B cell (primary cell): ENCODE measurements at regions not wholly inside any gene's neighbourhood (a gene's known extent, or its start where the extent isn't known, plus 50 kb on each side); places are given as distances from the start of the nearest gene placed in this dataset.

Experiments
- ATAC-seq: fragments of 200-7000 bp; cut with Tn5 transposase; one replicate; pipeline ENCODE4 v1.10.0; 2021; ENCODE audit warnings: low read depth, mild to moderate bottlenecking, moderate number of reproducible peaks, moderate library complexity
- CTCF ChIA-PET: fragments of 350-600 bp; sonication (Branson Sonifier 250); formaldehyde crosslinking; loops from one replicate; lab custom pipeline; 2021; ENCODE audit warnings: antibody characterized with exemption, inconsistent platforms; lab: Charles Lee
- POLR2A ChIA-PET: fragments of 350-600 bp; sonication (Branson Sonifier 250); formaldehyde crosslinking; loops from one replicate; lab custom pipeline; 2021; ENCODE audit warnings: antibody characterized with exemption; lab: Charles Lee
- DNase-seq: peaks from one replicate; pipeline ENCODE4 v3.0.0; 2013
- H2AFZ ChIP-seq: 2 replicates; pipeline ENCODE4 v1.6.1; 2012; ENCODE audit warnings: mild to moderate bottlenecking, low read depth, low read length; ENCODE audit not compliant: insufficient read depth, poor library complexity, severe bottlenecking
- H3K27ac ChIP-seq, 2 donors: 1 replicate in 1 of 2; 2 replicates in 1 of 2; pipeline ENCODE4 v1.5.1; 2012 to 2013; ENCODE audit warnings: low read length in 2 of 2, mild to moderate bottlenecking in 2 of 2, moderate library complexity in 1 of 2
- H3K27me3 ChIP-seq, 4 experiments: fragments of 200-600 bp in 1 of 4; sonication (generic) in 1 of 4; replicated peaks in 1 of 4; 1 replicate in 2 of 4; 2 replicates in 2 of 4; pipeline versions ENCODE4 v1.6.1 to v1.7.0; 2013 to 2016; ENCODE audit warnings: low read length in 3 of 4, mild to moderate bottlenecking in 2 of 4, mixed read lengths in 1 of 4, moderate library complexity in 1 of 4; ENCODE audit not compliant: insufficient read depth in 4 of 4, control insufficient read depth in 3 of 4; ENCODE audit errors: control extremely low read depth in 1 of 4
- H3K36me3 ChIP-seq, 2 experiments: replicated peaks in 1 of 2; 1 replicate in 1 of 2; 2 replicates in 1 of 2; pipeline versions ENCODE4 v1.6.1 to v1.7.1; 2013; ENCODE audit warnings: low read length in 1 of 2; ENCODE audit not compliant: insufficient read depth in 2 of 2, control insufficient read depth in 1 of 2; ENCODE audit errors: control extremely low read depth in 1 of 2, extremely low read depth in 1 of 2
- H3K4me1 ChIP-seq, 2 donors: fragments of 200-600 bp in 1 of 2; sonication (generic) in 1 of 2; 1 replicate in 1 of 2; 2 replicates in 1 of 2; pipeline versions ENCODE4 v1.5.1 to v1.6.1; 2013 to 2017; ENCODE audit warnings: low read length in 2 of 2; ENCODE audit not compliant: control insufficient read depth in 2 of 2, insufficient read depth in 2 of 2
- H3K4me2 ChIP-seq: replicated peaks from 2 replicates; pipeline ENCODE3; 2012; ENCODE audit warnings: mild to moderate bottlenecking, low read depth, low read length; ENCODE audit not compliant: poor library complexity, severe bottlenecking
- H3K4me3 ChIP-seq, 5 experiments: fragments of 200-600 bp in 1 of 5; sonication (generic) in 1 of 5; 1 replicate in 3 of 5; 2 replicates in 2 of 5; pipeline versions ENCODE4 v1.5.1 to v1.7.0; 2011 to 2016; ENCODE audit warnings: low read length in 4 of 5, mild to moderate bottlenecking in 4 of 5, low read depth in 2 of 5, control low read depth in 1 of 5, moderate library complexity in 1 of 5; ENCODE audit not compliant: insufficient read depth in 1 of 5; ENCODE audit errors: control extremely low read depth in 1 of 5, extremely low read depth in 1 of 5
- H3K79me2 ChIP-seq: fragments of 200-600 bp; sonication (generic); one replicate; pipeline ENCODE4 v1.6.0; 2016; ENCODE audit warnings: low read length; ENCODE audit not compliant: control insufficient read depth, insufficient read depth
- H3K9ac ChIP-seq: fragments of 200-600 bp; sonication (generic); 2 replicates; pipeline ENCODE4 v1.6.1; 2017; ENCODE audit warnings: mild to moderate bottlenecking, low read length, moderate library complexity
- H3K9me3 ChIP-seq, 3 donors: one replicate each; pipeline versions ENCODE4 v1.6.1 to v1.7.1; 2013; ENCODE audit warnings: low read length in 2 of 3; ENCODE audit not compliant: control insufficient read depth in 2 of 3, insufficient read depth in 1 of 3; ENCODE audit errors: control extremely low read depth in 1 of 3
- H4K20me1 ChIP-seq: 2 replicates; pipeline ENCODE4 v1.6.0; 2012; ENCODE audit warnings: mild to moderate bottlenecking, low read length; ENCODE audit not compliant: insufficient read depth, control insufficient read depth, poor library complexity, severe bottlenecking
- H3K27ac Mint-ChIP-seq: one replicate; pipeline ENCODE4 v1.8.0; 2021; ENCODE audit warnings: mixed read lengths
- H3K27me3 Mint-ChIP-seq: one replicate; pipeline ENCODE4 v1.8.0; 2021; ENCODE audit warnings: mixed read lengths
- H3K4me1 Mint-ChIP-seq: one replicate; pipeline ENCODE4 v1.8.0; 2021; ENCODE audit warnings: mixed read lengths
- H3K4me3 Mint-ChIP-seq: one replicate; pipeline ENCODE4 v1.8.0; 2021; ENCODE audit warnings: mixed read lengths
- H3K9me3 Mint-ChIP-seq: one replicate; pipeline ENCODE4 v1.8.0; 2022; ENCODE audit warnings: mixed read lengths; ENCODE audit not compliant: insufficient read depth
- EZH2 ChIP-seq: IDR thresholded peaks from 2 replicates; pipeline ENCODE4 v1.6.1; 2012; ENCODE audit warnings: borderline replicate concordance, low read depth, mild to moderate bottlenecking, moderate library complexity, low read length; ENCODE audit not compliant: insufficient read depth, poor library complexity, severe bottlenecking
- WGBS: methylation state at CpG from one replicate; pipeline ENCODE4 v1.1.5; 2013; ENCODE audit warnings: missing lambda C conversion rate; ENCODE audit not compliant: insufficient coverage; 5-methylcytosine and 5-hydroxymethylcytosine counted together
- intact Hi-C: fragments of 100-400 bp; cut with micrococcal nuclease; formaldehyde crosslinking; loops from one replicate; pipeline ENCODE4 v1.10.0; 2022
- TF ChIP-seq, protein P1 (sequence below): fragments of 200-600 bp; IDR thresholded peaks from one replicate; pipeline ENCODE4 v1.8.0; 2022; ENCODE audit warnings: antibody characterized with exemption, mild to moderate bottlenecking

- no peaks in the 10 kb centered on the region for H3K27me3 Mint-ChIP-seq
- H3K27ac ChIP-seq = no peak overlapping the region
- no peaks in the 10 kb centered on the region for H3K36me3 ChIP-seq
- H3K4me3 ChIP-seq = no peak overlapping the region
- intact Hi-C loops = no loop called here
- H3K9me3 ChIP-seq = peaks cover 0 to 7% (median 0%) of the 10 kb centered on the region in 3 donors
- no peak for TF ChIP-seq EZH2
- TF ChIP-seq, protein P1, sequence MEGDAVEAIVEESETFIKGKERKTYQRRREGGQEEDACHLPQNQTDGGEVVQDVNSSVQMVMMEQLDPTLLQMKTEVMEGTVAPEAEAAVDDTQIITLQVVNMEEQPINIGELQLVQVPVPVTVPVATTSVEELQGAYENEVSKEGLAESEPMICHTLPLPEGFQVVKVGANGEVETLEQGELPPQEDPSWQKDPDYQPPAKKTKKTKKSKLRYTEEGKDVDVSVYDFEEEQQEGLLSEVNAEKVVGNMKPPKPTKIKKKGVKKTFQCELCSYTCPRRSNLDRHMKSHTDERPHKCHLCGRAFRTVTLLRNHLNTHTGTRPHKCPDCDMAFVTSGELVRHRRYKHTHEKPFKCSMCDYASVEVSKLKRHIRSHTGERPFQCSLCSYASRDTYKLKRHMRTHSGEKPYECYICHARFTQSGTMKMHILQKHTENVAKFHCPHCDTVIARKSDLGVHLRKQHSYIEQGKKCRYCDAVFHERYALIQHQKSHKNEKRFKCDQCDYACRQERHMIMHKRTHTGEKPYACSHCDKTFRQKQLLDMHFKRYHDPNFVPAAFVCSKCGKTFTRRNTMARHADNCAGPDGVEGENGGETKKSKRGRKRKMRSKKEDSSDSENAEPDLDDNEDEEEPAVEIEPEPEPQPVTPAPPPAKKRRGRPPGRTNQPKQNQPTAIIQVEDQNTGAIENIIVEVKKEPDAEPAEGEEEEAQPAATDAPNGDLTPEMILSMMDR = no peak
- ATAC-seq (no peak), DNase-seq (no peak)
- no peaks in the 10 kb centered on the region for H3K4me1 Mint-ChIP-seq
- H2AFZ ChIP-seq = no peak overlapping the region
- no peaks in the 10 kb centered on the region for H3K9me3 Mint-ChIP-seq
- CTCF ChIA-PET = no interaction called here
- no peaks in the 10 kb centered on the region for H3K4me1 ChIP-seq
- 91% methylated on average over 6 of the region's 6 CpGs for WGBS
- no peak overlapping the region for H3K9ac ChIP-seq
- peaks cover 0 to 2% (median 0%) of the 10 kb centered on the region in 4 experiments for H3K27me3 ChIP-seq
- POLR2A ChIA-PET = no interaction called here
- H3K27ac Mint-ChIP-seq = no peak overlapping the region
- H3K4me2 ChIP-seq = no peak overlapping the region
- no peak overlapping the region for H3K4me3 Mint-ChIP-seq
- H3K79me2 ChIP-seq = no peaks in the 10 kb centered on the region
- H4K20me1 ChIP-seq = no peaks in the 10 kb centered on the region
Measured at GRCh38 chr2:240213226-240213475, 72.7 kb upstream of the OTOS start.

DNA sequence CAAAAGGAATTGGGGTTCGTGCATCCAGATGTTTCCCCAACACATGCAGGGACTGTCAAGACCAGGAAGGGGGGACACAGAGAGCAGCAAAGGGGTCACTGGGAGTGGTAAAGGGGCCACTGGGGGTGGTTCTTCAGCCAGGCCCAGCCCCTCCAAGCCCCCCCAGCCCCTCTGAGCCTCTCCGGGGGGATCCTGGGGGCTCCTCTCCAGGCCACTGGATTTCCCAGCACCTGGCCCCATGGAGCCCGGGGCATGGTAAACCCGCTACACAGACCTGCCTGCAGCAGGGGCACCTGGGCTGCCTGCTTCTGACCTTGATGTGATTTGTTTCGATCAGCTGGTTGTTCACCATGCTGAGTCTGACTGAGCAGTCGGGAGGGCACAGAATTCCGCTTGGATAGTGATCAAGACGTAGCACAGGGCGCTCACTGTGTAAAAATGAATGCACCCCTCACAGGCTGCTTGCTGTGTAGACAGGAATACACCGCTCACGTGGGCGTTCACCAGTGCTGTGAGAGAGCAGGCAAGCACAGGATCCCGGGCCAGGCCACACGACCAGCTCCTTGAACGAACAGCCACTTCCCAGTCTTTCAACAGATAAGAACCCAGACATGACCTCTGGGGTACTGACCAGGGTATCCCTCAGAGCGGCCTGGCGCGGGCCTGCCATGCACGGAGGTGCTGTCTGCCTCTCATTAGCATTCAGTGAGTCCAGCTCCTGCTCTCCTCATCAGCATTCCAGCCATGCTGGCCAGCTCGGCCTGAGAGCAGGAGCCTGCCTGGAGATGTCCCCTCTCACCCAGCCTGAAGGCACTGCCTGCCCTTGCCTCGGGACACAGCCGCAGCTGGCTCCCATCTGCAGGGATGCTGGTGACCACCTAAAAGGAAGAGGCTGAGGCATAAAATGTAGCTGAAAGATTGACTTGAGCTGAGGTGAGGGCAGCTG, 73.3 kb upstream of the OTOS start:
- no peak overlapping the region for H2AFZ ChIP-seq
- peaks cover 0 to 2% (median 0%) of the 10 kb centered on the region in 4 experiments for H3K27me3 ChIP-seq
- CTCF ChIA-PET = no interaction called here
- H3K4me2 ChIP-seq = no peak overlapping the region
- H3K27ac ChIP-seq = no peak overlapping the region
- Mint-ChIP-seq H3K9me3 (no peaks in the 10 kb centered on the region), H3K27me3 (no peaks in the 10 kb centered on the region), H3K4me1 (no peaks in the 10 kb centered on the region), H3K4me3 (no peak overlapping the region), H3K27ac (no peak overlapping the region)
- ATAC-seq (no peak), DNase-seq (no peak)
- peaks cover 0 to 7% (median 0%) of the 10 kb centered on the region in 3 donors for H3K9me3 ChIP-seq
- intact Hi-C loops = no loop called here
- POLR2A ChIA-PET = no interaction called here
- no peaks in the 10 kb centered on the region for H4K20me1 ChIP-seq
- H3K4me1 ChIP-seq = no peaks in the 10 kb centered on the region
- no peaks in the 10 kb centered on the region for H3K36me3 ChIP-seq
- H3K4me3 ChIP-seq = no peak overlapping the region
- H3K79me2 ChIP-seq = no peaks in the 10 kb centered on the region
- TF ChIP-seq, protein P1 = no peak
- TF ChIP-seq EZH2 = no peak
- no peak overlapping the region for H3K9ac ChIP-seq
- WGBS = 88% methylated on average over 22 of the region's 22 CpGs
